ENCODE measurements at regions not wholly inside any gene's neighbourhood (a gene's known extent, or its start where the extent isn't known, plus 50 kb on each side); places are given as distances from the start of the nearest gene placed in this dataset.

DNA sequence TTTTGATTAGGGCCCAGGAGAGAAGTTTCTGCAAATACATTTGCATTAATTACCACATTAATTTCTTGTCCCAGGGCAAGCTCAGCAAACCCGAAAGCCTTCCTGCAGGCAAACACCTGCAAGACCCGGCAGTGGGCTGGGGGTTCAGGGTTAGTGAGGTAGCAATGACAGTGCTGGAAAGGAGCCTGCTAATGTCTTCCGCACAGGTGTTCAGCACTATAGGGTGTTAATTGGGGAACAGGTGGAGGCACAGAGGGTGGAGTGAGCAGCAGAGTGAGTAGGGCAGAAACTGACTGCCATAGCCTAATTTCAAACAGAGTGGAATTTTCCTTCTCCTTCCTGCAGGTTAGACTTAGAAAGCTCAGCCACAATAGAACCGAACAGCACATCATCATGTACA is 50.9 kb upstream of the UBASH3B start:
- TF ChIP-seq GATA3 (IDR thresholded peaks at IDR 0.05; ENCODE audit: low read depth, low read length) (no peak), GATA2 (IDR thresholded peaks at IDR 0.05; ENCODE audit: low read depth, low read length) (no peak)

DNA sequence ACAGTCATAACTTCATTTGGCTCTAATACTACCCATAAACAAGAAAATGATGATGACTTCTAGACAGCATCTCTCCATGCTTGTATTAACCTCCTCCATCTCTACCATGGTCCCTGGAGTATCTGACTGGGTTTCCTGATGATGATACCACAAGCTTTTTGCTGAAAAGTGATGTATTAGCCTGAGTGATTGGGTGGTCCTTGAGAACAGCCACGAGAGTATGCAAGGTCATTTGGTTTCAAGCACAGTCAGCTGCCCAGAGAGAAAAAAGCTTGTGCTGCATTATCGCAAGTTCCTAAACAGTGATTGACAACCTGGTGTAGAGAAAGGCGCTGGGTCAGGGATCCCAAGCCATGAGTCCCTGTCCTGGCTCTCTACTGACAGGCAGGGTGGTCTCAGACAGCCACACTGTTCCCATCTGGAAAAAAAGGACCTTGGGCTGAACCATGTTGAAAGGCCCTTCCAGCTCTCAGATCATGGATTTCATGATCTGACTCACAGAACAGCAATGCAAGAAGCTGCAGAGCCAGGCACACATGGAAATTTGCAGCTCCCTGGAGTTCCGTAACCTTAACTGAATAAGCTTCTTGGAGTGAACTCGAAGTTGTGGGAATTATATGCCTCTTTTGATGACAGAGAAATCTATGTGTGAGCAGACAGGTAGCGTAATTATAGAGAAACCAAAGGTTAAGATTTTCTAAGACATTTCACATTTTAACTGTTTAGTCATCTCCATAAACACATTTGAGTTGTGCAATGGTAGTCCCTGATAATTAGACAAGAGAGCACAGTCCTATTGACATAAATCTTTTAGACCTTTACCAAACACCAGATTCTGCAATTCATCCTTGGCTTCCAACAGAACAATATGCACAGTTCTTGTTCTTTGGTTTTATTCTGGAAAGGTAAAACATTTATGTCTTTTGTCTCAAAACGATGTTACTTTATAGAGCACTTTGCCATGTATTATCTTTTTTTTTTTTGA is 54.1 kb upstream of the UBASH3B start:
- TF ChIP-seq GATA3 (IDR thresholded peaks at IDR 0.05; ENCODE audit: low read depth, low read length) = no peak
- TF ChIP-seq GATA2 (IDR thresholded peaks at IDR 0.05; ENCODE audit: low read depth, low read length) = no peak

DNA sequence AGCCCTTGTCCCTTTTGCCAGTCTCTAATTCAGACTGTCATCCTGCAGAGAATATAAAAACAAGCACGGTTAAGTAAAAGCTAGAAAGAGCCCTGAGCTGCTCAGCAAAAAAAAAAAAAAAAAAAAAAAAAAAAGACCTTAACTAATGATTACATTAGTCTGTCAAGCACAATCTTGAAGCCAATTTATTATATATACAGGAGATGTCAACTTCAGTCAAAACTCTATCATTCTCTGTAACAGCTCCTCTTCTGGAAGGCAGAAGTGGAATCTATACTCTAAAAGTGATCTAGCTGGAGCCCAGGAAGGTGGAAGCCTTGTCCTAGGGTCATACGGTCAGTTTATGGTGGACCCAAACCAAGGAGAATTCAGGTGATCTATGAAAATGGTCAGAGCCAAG is 55.2 kb upstream of the UBASH3B start:
- TF ChIP-seq GATA2 (IDR thresholded peaks at IDR 0.05; ENCODE audit: low read depth, low read length) = no peak
- TF ChIP-seq GATA3 (IDR thresholded peaks at IDR 0.05; ENCODE audit: low read depth, low read length) = no peak

DNA sequence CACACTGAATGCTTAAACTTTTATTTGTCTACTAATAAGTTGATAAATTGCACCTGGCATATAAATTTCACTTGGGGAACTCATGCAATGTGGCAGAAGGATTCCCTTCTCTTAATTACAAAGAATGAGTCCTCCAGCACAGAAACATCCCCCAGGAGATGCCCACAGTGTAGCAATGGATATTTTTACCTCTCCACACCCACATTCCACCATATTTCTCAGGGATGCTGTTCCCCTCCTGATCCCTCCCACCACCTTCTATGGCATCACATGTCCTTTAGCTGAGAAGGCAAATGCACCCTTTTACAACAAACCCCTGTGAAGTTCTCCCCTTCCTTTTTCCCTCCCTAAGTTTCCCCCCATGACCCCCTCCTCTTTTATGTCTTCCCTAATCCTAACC is 56.1 kb upstream of the UBASH3B start:
- TF ChIP-seq GATA2 (IDR thresholded peaks at IDR 0.05; ENCODE audit: low read depth, low read length) (no peak), GATA3 (IDR thresholded peaks at IDR 0.05; ENCODE audit: low read depth, low read length) (no peak)

DNA sequence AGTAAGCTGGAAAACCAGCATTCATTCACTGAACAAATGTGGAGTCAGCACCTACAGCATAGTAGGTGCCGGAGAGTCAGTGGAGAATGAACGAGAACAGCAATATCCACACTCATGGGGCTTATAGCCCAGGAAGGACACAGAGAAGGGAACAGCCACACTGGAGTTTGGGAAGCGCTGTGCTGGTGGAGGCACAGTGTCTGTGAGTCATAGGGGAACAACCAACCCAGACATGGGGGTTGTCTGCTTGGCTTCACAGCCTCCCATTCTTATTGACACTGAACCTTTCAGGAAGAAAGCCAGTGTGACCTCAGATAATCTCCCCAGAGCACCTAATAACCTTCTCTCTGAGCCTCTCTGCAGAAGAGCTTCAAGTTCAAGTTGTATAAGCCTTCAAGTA is 56.6 kb upstream of the UBASH3B start:
- TF ChIP-seq GATA3 (IDR thresholded peaks at IDR 0.05; ENCODE audit: low read depth, low read length) = no peak
- TF ChIP-seq GATA2 (IDR thresholded peaks at IDR 0.05; ENCODE audit: low read depth, low read length) = no peak

DNA sequence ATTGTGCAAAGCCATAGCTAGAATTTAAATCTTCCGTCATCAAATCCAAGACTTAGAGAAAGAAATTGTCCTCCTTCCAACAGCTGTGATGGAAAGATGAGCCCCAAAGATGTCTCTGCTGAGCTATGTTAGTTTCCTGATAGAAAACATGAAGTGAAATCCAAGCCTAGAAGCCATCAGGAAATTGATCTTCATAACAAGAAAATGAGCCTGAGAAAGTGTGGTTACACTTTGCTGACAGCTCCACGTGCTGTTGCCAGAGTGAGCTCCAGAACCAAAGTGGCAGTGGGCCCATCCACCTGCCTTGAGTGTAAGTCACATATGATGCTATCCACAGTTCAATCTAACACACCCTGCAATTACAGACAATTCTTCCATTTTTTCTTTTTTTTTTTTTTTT is 58.0 kb upstream of the UBASH3B start:
- TF ChIP-seq GATA3 (IDR thresholded peaks at IDR 0.05; ENCODE audit: low read depth, low read length) = no peak
- TF ChIP-seq GATA2 (IDR thresholded peaks at IDR 0.05; ENCODE audit: low read depth, low read length) = no peak

DNA sequence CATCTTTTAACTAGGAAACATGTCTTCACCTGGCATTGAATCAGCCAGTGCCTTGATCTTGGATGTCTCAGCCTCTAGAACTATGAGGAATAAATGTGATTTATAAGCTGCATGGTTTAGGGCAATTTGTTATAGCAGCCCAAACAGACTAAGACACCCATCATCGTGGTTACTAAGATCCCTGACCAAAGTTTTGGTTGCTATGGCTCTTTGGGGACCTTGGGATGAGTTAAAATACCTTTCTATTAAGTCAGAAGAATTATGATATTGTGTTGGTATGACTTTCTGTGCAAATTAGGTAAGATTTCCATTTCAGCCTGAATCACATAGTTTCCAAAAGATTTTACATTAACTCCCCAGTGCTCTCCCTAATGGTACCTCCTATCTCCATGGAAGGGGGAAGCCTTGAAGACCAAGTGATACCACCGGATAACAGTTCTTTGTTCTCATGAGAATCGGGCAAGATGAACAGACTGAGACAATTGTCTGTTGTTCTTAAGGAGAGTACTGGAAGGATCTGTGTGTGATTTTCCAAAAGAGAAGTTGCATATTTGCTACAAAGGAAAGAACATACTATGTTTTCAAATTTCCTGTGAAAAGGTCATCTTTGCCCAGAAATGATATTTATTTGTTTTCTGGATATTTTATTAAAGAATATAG is 60.4 kb upstream of the UBASH3B start:
- TF ChIP-seq GATA3 (IDR thresholded peaks at IDR 0.05; ENCODE audit: low read depth, low read length) (no peak), GATA2 (IDR thresholded peaks at IDR 0.05; ENCODE audit: low read depth, low read length) (no peak)

DNA sequence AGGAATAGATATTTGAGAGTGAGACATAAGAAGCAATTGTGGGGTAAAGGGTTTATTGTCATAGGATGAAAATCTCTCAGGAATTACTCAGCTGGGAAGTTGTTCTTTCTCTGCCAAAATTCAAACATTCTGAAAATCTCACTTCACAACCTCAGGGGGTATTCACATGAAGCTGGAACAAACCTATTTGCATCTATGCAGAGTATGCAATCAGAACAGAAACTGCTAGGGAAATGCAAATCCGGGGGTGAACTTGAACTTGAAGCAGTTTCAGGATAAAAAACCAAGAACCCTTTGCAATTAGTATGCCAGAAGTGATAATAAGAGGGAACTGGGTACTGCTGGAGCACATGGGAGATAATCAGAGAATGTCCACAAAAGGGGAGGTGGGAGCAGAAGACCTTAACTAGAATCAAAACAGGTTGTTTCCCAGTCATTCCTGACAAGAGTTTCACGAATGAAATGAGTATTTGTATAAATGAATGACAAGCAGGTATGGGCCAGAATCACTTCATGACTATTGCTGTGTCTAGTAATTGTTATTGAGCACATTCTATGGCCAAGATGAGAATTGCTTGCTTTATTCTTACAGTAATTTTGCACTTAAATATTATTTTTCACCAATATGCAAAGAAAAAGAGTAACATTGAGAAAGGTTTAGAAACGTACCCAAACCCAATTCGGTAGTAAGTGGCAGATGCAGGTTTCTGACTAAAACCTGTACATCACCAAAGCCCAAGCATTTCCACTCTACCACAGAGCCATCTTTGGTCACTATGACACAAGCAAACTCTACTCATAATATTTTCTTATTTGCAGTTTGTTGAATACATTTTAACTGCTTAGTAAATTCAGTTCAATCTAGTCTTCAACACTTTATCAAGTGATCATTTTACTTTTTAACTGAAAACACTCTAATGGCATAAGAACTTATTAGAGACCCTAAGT is 61.8 kb upstream of the UBASH3B start:
- TF ChIP-seq GATA2 (IDR thresholded peaks at IDR 0.05; ENCODE audit: low read depth, low read length) (no peak), GATA3 (IDR thresholded peaks at IDR 0.05; ENCODE audit: low read depth, low read length) (no peak)

DNA sequence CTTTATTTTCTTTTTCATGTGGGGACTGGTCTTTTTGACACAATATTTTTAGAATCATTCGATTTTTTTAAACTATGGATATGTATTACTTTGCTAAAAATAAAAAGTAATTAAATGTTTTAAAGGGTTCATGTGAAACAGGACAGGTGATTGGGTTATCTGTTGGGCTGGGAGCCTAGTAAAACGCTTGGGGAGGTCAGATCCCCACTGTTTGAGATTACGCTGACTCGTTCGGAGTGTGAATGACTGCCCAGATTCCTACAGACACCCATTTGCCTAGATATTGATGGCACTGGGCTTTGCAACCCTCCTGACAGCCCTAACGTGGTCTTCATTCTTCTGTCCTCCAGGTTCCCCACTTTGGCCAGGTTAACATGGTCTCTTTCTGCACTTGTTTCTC is 62.9 kb upstream of the UBASH3B start:
- no peak for TF ChIP-seq GATA3 (IDR thresholded peaks at IDR 0.05; ENCODE audit: low read depth, low read length)
- no peak for TF ChIP-seq GATA2 (IDR thresholded peaks at IDR 0.05; ENCODE audit: low read depth, low read length)

DNA sequence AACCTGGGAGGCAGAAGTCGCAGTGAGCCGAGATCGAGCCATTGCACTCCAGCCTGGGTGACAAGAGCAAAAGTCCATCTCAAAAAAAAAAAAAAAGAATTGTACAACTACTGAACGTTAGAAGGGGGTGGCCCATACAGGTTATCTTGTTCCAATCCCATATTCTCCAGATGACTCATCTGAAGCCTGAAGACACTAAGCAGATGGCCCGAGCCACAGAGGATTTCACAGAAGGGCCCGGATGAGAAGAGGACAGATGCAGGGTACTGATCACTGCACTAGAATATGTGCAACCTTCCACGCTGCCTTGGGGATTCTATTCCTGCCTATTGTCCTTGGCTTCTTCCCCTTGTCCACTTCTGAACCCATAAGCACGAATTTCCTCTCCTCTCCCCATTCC is 70.9 kb upstream of the UBASH3B start:
- TF ChIP-seq GATA2 (IDR thresholded peaks at IDR 0.05; ENCODE audit: low read depth, low read length) = no peak
- TF ChIP-seq GATA3 (IDR thresholded peaks at IDR 0.05; ENCODE audit: low read depth, low read length) = no peak

DNA sequence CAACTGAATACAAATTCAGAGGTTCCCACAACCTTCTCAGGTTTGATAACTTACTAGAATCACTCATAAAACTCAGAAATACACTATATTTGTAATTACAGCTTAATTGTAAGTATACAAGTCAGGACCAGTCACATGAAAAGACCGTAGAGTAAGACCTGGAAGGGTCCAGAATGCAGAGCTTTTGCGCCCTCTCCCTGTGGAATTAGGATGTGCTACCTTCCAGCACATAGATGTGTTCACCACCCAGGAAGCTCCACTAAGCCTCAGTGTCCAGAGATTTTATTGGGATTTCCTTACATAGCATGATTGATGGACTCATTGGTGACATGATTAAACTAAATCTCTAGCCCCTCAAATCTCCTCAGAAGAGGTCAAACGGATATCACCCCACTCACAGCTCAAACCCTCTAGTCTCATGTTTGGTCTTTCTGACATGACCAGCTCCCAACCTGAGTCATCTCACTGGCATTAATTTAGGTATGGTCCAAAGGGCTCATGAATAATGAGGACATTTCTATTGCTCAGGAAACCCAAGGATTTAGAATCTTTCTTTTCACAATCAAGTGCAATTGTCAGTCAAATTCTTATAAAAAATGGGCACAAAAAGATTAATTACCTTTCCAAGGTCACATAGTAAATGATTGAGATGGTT is 77.2 kb upstream of the UBASH3B start:
- TF ChIP-seq GATA3 (IDR thresholded peaks at IDR 0.05; ENCODE audit: low read depth, low read length) (no peak), GATA2 (IDR thresholded peaks at IDR 0.05; ENCODE audit: low read depth, low read length) (no peak)

DNA sequence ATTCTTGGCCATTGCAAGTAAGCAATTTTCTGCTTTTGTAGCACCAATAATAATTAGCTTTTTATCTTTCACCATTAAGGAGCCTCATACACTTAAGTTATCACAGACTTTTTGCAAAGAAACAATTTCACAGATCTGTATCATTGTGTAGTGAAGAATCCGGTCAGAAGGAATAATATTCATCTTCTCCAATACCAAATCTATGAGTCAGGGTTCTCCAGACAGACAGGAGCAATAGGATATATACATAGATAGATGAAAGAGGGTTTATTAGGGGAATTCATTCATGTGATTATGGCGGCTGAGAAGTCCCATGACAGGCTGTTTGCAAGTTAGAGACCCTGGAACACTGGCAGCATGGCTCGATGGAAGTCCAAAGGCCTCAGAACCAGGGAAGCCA is 82.9 kb upstream of the UBASH3B start:
- TF ChIP-seq GATA3 (IDR thresholded peaks at IDR 0.05; ENCODE audit: low read depth, low read length) = no peak
- no peak for TF ChIP-seq GATA2 (IDR thresholded peaks at IDR 0.05; ENCODE audit: low read depth, low read length)

DNA sequence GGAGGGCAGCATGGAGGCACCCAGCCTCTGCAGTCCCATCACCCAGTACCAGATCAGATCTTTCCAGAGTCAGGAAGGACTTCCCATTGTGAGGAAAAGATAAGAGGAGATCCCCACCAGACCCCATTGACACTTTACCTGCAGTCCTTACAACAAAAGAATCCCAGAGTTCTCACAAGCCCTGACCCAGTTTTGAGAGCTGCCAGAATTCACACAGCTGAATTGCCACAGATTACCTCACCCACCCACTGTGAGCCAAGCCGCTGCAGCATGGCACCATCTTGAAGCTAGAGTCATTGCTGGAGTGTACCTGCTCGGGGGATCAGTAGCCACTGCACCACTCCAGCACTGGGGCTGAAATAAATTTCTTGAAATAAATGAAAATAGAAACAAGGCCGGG is 91.8 kb upstream of the UBASH3B start:
- no peak for TF ChIP-seq GATA3 (IDR thresholded peaks at IDR 0.05; ENCODE audit: low read depth, low read length)
- no peak for TF ChIP-seq GATA2 (IDR thresholded peaks at IDR 0.05; ENCODE audit: low read depth, low read length)

Measured in SH-SY5Y (cell line).